ENCODE measurements at regions not wholly inside any gene's neighbourhood (a gene's known extent, or its start where the extent isn't known, plus 50 kb on each side); places are given as distances from the start of the nearest gene placed in this dataset.
A peak's percentile ranks its signal among the peaks of the same experiment; 100 is the strongest.
"Not testable (repeated sequence)": the region's sequence is repeated elsewhere in the genome, so short reads cannot be mapped to it uniquely, and the experiment has no call there.

- DNase-seq: not testable (repeated sequence)
Measured at GRCh38 chr4:147255268-147255667, 225.6 kb upstream of the EDNRA start.

- DNase-seq: not testable (repeated sequence)
Measured at GRCh38 chr4:147259271-147259670, 221.6 kb upstream of the EDNRA start.

GRCh38 chr4:147284256-147284835, 196.6 kb upstream of the EDNRA start:
- DNase-seq: no peak

- no peak for DNase-seq
Measured at GRCh38 chr4:147284935-147285334, 196.0 kb upstream of the EDNRA start.

- no peak for DNase-seq
Measured at GRCh38 chr4:147285751-147286150, 195.1 kb upstream of the EDNRA start.

- no peak for DNase-seq
Measured at GRCh38 chr4:147286846-147287587, 193.9 kb upstream of the EDNRA start.

GRCh38 chr4:147287588-147287890, 193.4 kb upstream of the EDNRA start:
- DNase-seq: no peak

- DNase-seq: no peak
Measured at GRCh38 chr4:147288512-147288911, 192.4 kb upstream of the EDNRA start.

- no peak for DNase-seq
Measured at GRCh38 chr4:147289181-147289580, 191.7 kb upstream of the EDNRA start.

- peak; percentile 86 for DNase-seq
Measured at GRCh38 chr4:147292604-147293313, 188.1 kb upstream of the EDNRA start.

GRCh38 chr4:147293314-147293677, 187.6 kb upstream of the EDNRA start:
- not testable (repeated sequence) for DNase-seq

- peak; percentile 80 for DNase-seq
Measured at GRCh38 chr4:147299205-147299604, 181.7 kb upstream of the EDNRA start.

- DNase-seq: no peak
Measured at GRCh38 chr4:147303174-147303872, 177.6 kb upstream of the EDNRA start.

- DNase-seq: no peak
Measured at GRCh38 chr4:147303873-147304229, 177.0 kb upstream of the EDNRA start.

- no peak for DNase-seq
Measured at GRCh38 chr4:147307896-147308674, 172.8 kb upstream of the EDNRA start.

GRCh38 chr4:147309434-147309833, 171.5 kb upstream of the EDNRA start:
- no peak for DNase-seq

- no peak for DNase-seq
Measured at GRCh38 chr4:147310312-147310711, 170.6 kb upstream of the EDNRA start.

GRCh38 chr4:147311956-147312355, 168.9 kb upstream of the EDNRA start:
- DNase-seq: no peak

- peak; percentile 33 for DNase-seq
Measured at GRCh38 chr4:147312376-147313046, 168.4 kb upstream of the EDNRA start.

GRCh38 chr4:147313108-147313507, 167.8 kb upstream of the EDNRA start:
- DNase-seq: peak; percentile 4

GRCh38 chr4:147318586-147318985, 162.3 kb upstream of the EDNRA start:
- DNase-seq: no peak

GRCh38 chr4:147325571-147325981, 155.3 kb upstream of the EDNRA start:
- DNase-seq: no peak

Measured in DMS53 (cell line).